Suprapubic skin (tissue), 4 donors: ENCODE measurements at regions not wholly inside any gene's neighbourhood (a gene's known extent, or its start where the extent isn't known, plus 50 kb on each side); places are given as distances from the start of the nearest gene placed in this dataset.

Experiments
- DNase-seq, 2 donors: peaks; one replicate each; pipeline ENCODE4 v3.0.0-alpha.2; 2019; ENCODE audit warnings: low spot score in 2 of 2
- H3K27ac ChIP-seq: fragments of 200-600 bp; sonication (generic); one replicate; pipeline ENCODE4 v1.5.1; 2019
- H3K27me3 ChIP-seq: fragments of 200-600 bp; sonication (generic); one replicate; pipeline ENCODE4 v1.5.1; 2019
- H3K36me3 ChIP-seq: fragments of 200-600 bp; sonication (generic); one replicate; pipeline ENCODE4 v1.5.1; 2019
- H3K4me1 ChIP-seq: fragments of 200-600 bp; sonication (generic); one replicate; pipeline ENCODE4 v1.5.1; 2019
- H3K4me3 ChIP-seq: fragments of 200-600 bp; sonication (generic); one replicate; pipeline ENCODE4 v1.5.1; 2019; ENCODE audit warnings: mild to moderate bottlenecking
- H3K9me3 ChIP-seq: fragments of 200-600 bp; sonication (generic); one replicate; pipeline ENCODE4 v1.5.1; 2019
- EP300 ChIP-seq: sonication (generic); formaldehyde crosslinking; IDR thresholded peaks from one replicate; pipeline ENCODE4 v1.6.1; 2017; ENCODE audit warnings: antibody characterized with exemption
- POLR2A ChIP-seq, 2 donors: fragments of 450-650 bp; IDR thresholded peaks; one replicate each; pipeline ENCODE4 v1.6.1; 2017; ENCODE audit warnings: antibody characterized with exemption in 2 of 2, mild to moderate bottlenecking in 2 of 2, moderate library complexity in 2 of 2
- POLR2AphosphoS5 ChIP-seq, 3 donors: sonication (generic); formaldehyde crosslinking; IDR thresholded peaks; one replicate each; pipeline ENCODE4 v1.6.1; 2017; ENCODE audit warnings: antibody characterized with exemption in 3 of 3
- WGBS: methylation state at CpG from one replicate; pipeline ENCODE4 v1.1.5; 2018; 5-methylcytosine and 5-hydroxymethylcytosine counted together
- TF ChIP-seq, protein P1 (sequence below), 2 donors: fragments of 200-600 bp in 1 of 2; fragments of 450-650 bp in 1 of 2; sonication (generic) in 1 of 2; IDR thresholded peaks; one replicate each; pipeline ENCODE4 v1.5.1; 2016 to 2019; ENCODE audit warnings: antibody characterized with exemption in 2 of 2, mild to moderate bottlenecking in 1 of 2, moderate library complexity in 1 of 2

DNA sequence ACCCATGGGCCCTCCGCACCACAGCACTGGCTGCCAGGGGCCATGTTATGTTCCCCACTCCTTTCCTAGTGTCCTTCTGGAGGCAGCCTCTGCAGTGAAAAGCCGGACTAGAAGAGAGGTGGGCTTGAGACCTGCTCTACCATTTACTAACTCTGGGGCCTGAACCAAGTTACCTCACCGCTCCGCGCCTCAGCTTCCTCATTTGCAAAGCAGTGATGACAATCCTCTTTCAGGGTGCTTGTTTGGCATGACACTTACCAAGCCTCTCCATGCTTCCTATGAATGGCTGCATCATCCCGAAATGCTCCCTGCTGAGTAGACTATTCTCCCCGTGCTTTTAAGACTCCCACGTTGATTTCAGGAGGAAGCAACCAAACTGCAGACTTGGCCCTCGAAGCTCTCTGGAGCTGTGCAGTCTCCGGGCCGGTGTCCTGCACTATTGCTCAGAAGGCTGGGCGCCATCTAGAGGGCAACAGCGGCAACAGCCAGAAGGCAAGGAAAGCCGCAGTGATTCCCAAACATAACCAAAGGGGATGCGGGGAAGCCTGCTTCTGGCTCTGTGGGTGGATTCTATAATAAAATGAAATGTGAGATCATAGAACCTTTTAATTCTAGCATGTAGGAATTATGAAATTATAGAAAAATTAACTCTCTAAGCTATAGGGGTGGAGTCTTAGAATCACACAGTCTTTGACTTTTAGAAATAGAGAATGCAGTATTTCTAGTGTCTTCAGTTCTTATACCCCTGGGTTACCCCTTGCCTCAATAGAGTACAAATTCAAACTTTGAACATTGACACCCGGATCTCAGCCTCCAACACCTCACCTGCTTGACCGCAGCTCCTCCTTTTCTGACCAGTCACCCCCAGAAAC, 599.8 kb upstream of the BRINP1 start:
- peaks cover 3% of the 10 kb centered on the region for H3K4me1 ChIP-seq
- WGBS = 33% methylated on average over 16 of the region's 17 CpGs
- H3K36me3 ChIP-seq = no peaks in the 10 kb centered on the region
- no peaks in the 10 kb centered on the region for H3K9me3 ChIP-seq
- TF ChIP-seq, protein P1, sequence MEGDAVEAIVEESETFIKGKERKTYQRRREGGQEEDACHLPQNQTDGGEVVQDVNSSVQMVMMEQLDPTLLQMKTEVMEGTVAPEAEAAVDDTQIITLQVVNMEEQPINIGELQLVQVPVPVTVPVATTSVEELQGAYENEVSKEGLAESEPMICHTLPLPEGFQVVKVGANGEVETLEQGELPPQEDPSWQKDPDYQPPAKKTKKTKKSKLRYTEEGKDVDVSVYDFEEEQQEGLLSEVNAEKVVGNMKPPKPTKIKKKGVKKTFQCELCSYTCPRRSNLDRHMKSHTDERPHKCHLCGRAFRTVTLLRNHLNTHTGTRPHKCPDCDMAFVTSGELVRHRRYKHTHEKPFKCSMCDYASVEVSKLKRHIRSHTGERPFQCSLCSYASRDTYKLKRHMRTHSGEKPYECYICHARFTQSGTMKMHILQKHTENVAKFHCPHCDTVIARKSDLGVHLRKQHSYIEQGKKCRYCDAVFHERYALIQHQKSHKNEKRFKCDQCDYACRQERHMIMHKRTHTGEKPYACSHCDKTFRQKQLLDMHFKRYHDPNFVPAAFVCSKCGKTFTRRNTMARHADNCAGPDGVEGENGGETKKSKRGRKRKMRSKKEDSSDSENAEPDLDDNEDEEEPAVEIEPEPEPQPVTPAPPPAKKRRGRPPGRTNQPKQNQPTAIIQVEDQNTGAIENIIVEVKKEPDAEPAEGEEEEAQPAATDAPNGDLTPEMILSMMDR (IDR thresholded peaks at IDR 0.05) = peak; percentile 47 to 88
- no peak for TF ChIP-seq EP300
- H3K27ac ChIP-seq = no peak overlapping the region
- no peaks in the 10 kb centered on the region for H3K27me3 ChIP-seq
- H3K4me3 ChIP-seq = no peak overlapping the region
- DNase-seq = peak in 1 of 2 donors; percentile 69

DNA sequence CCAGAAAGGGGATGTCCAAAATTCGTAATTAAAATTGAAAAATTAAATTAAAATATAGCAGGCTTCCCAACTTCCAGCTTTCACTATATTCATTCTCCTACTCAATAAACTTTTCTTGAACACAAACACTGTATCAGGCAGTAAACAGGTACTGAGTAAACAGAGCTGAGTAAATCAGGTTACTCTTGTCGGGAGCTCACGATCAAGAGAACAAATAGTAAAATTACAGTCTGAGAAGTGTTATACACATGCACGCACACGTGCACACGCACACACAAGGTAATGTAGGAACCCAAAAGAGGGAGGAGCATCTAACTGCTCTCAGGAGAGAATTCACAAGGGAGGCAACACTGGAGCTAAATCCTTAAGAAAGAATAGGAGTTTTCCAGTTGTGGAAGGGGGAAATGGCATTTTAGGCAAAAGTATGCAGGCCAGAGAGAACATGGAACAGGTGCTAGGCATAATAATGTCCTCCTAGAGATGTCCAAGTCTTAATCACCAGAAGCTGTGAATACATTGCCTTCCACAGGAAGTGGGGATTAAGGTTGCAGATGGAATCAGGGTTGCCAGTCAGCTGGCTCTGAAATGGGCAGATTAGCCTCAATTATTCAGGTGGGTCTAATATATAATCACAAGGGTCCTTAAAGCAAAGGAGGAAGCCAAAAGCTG, 598.8 kb upstream of the BRINP1 start:
- no peak for DNase-seq
- Histone ChIP-seq H3K27me3 (no peaks in the 10 kb centered on the region), H3K4me3 (no peak overlapping the region), H3K36me3 (no peaks in the 10 kb centered on the region), H3K4me1 (peaks cover 8% of the 10 kb centered on the region), H3K27ac (no peak overlapping the region), H3K9me3 (no peaks in the 10 kb centered on the region)
- WGBS = 85% methylated on average over 6 of the region's 6 CpGs
- TF ChIP-seq POLR2A (IDR thresholded peaks at IDR 0.05) (no peak), POLR2AphosphoS5 (IDR thresholded peaks at IDR 0.05) (no peak), EP300 (no peak)
- TF ChIP-seq, protein P1 (IDR thresholded peaks at IDR 0.05) = no peak

DNA sequence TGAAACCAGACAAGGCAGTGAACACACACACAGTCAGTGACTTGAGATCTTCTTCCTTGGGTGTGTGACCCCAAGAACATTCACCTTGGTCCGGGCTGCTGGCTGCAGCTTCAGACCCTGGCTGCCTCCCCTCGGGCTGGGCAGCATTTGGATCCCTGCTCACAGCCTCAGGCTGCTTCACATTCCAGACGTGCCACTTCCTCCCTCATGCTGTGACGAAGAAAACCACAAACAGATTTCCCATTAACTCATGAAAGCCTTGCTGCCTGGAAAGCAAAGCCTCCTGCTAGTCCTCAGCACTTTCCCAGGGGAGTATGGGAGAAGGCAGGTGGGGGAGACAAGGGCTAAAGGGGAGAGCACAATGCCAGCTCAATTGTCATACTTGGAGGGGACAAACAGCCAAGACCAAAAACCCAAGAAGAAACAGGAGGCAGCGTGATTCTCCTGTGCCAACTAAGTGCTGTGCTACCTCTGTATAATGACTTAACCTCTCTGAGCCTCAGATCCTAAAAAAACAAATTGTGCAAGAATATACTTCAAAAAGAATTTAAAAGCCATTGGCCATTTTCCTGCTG, 594.6 kb upstream of the BRINP1 start:
- Histone ChIP-seq H3K27ac (no peak overlapping the region), H3K4me3 (no peak overlapping the region), H3K9me3 (no peaks in the 10 kb centered on the region), H3K36me3 (no peaks in the 10 kb centered on the region), H3K4me1 (peaks cover 8% of the 10 kb centered on the region), H3K27me3 (no peaks in the 10 kb centered on the region)
- 15% methylated on average over 5 of the region's 5 CpGs for WGBS
- DNase-seq = no peak
- TF ChIP-seq EP300 (no peak), POLR2AphosphoS5 (IDR thresholded peaks at IDR 0.05) (no peak), POLR2A (IDR thresholded peaks at IDR 0.05) (no peak)
- TF ChIP-seq, protein P1 (IDR thresholded peaks at IDR 0.05) = no peak

DNA sequence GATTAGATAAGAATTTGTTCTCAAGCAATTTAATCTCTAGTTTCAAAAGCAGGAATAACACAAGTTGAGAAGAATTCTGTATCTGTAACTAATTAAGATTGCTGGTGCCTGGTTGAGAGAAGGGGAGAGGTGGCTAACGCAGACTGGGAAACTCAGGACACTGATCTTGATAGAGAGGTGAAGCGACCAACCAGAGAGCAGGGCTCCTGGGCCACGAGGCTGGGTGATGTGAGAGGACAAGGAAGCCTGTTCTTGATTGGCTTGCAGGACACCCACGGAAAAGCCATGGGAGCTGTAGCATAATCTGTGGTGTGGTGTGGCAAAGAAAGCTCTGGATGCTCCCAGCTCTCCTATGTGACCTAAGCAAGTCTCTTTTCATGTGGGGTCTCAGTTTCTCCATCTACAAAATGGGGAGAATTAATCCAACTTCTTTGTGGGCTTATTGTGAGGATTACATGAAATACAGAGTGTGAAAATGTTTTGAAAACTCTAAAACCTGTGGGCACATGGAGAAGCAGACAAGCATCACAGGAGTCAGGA, 594.1 kb upstream of the BRINP1 start:
- peaks cover 8% of the 10 kb centered on the region for H3K4me1 ChIP-seq
- no peak overlapping the region for H3K27ac ChIP-seq
- 40% methylated on average over 4 of the region's 4 CpGs for WGBS
- H3K36me3 ChIP-seq = no peaks in the 10 kb centered on the region
- H3K9me3 ChIP-seq = no peaks in the 10 kb centered on the region
- H3K27me3 ChIP-seq = no peaks in the 10 kb centered on the region
- TF ChIP-seq, protein P1 (IDR thresholded peaks at IDR 0.05) = no peak
- TF ChIP-seq EP300 (no peak), POLR2AphosphoS5 (IDR thresholded peaks at IDR 0.05) (no peak), POLR2A (IDR thresholded peaks at IDR 0.05) (no peak)
- no peak overlapping the region for H3K4me3 ChIP-seq
- no peak for DNase-seq
